GM12875 (cell line): ENCODE measurements at regions not wholly inside any gene's neighbourhood (a gene's known extent, or its start where the extent isn't known, plus 50 kb on each side); places are given as distances from the start of the nearest gene placed in this dataset.

Experiments
- H3K4me3 ChIP-seq: one replicate; pipeline ENCODE4 v1.5.1; 2011; ENCODE audit warnings: low read depth, low read length, control low read depth
- CTCF ChIP-seq: IDR thresholded peaks from 2 replicates; pipeline ENCODE4 v1.5.1; 2011; ENCODE audit warnings: low read depth, mild to moderate bottlenecking, control low read depth, inconsistent platforms, low read length, moderate library complexity, borderline replicate concordance; ENCODE audit not compliant: insufficient read depth

- TF ChIP-seq CTCF, result no peak
- no peak overlapping the region for H3K4me3 ChIP-seq
Measured at GRCh38 chr5:92514896-92515295, 1066.1 kb downstream of the NR2F1-AS1 start.

- TF ChIP-seq CTCF, result no peak
- H3K4me3 ChIP-seq, result no peak overlapping the region
Measured at GRCh38 chr5:92513067-92513466, 1068.0 kb downstream of the NR2F1-AS1 start.

GRCh38 chr5:92508271-92508670 is 1072.7 kb downstream of the NR2F1-AS1 start:
- TF ChIP-seq CTCF, result no peak
- H3K4me3 ChIP-seq, result no peak overlapping the region

GRCh38 chr5:92505925-92506324 is 1075.1 kb downstream of the NR2F1-AS1 start:
- H3K4me3 ChIP-seq, result no peak overlapping the region
- TF ChIP-seq CTCF, result no peak

GRCh38 chr5:92505145-92505544 is 1075.9 kb downstream of the NR2F1-AS1 start:
- H3K4me3 ChIP-seq, result no peak overlapping the region
- TF ChIP-seq CTCF, result no peak

- TF ChIP-seq CTCF, result no peak
- no peak overlapping the region for H3K4me3 ChIP-seq
Measured at GRCh38 chr5:92504346-92504745, 1076.7 kb downstream of the NR2F1-AS1 start.

GRCh38 chr5:92500752-92501151 is 1080.3 kb downstream of the NR2F1-AS1 start:
- TF ChIP-seq CTCF, result no peak
- H3K4me3 ChIP-seq, result no peak overlapping the region
